ENCODE measurements at regions not wholly inside any gene's neighbourhood (a gene's known extent, or its start where the extent isn't known, plus 50 kb on each side); places are given as distances from the start of the nearest gene placed in this dataset.

- no peak for DNase-seq
Measured at GRCh38 chr3:148087601-148088371, 609.9 kb upstream of the AGTR1 start.

DNA sequence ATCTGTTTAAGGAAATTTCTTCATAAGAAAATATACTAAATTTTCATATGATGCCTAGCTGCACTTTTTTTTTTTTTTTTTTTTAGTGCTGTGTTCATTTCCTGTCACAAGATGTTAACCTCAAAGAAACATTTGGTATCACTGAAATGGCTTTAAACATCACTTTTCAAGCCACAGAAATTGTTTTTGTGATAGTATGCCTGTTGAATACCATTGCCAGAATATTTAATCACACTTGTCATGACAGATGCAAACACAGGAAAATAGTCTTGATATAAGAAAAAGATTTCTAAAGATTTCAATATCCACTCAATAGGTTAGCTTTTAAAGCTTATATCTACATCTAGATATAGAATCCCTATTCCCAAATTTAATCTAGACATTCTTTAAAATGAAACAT is 608.5 kb upstream of the AGTR1 start:
- no peak for DNase-seq

- DNase-seq, result no peak
Measured at GRCh38 chr3:148090156-148090555, 607.5 kb upstream of the AGTR1 start.

DNA sequence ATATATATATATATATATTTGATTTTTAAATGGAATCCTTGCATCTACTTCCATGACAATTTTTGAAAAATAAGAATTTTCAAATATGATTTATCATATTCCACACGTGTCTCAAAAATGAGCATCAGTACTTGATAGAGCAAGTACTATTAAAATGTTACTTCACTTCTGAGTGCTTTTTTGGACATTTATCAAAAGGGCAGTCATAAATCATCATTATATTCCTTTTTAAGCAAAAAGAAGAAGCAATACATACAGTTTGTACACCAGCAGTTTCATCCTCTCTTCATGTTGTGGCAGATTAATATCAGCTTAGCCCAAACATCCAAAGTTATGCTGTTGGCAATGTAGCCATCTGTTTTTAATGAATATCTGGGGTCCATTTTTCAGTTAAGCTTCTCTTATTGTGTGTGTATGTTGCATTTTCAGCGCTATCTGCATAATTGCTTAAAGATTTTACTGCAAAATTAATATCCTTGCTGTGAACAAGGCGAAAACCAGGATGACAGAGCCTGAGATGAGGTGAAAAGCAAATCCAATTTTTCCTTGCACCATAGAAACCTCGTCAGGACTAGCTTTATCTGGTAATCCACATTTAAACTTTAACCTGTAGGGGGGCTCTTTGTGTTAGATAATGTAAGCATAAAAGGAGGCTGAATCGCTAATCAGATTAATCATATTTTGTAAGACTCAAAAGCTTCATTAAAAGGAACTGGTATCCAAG is 604.9 kb upstream of the AGTR1 start:
- DNase-seq, result no peak

- DNase-seq, result no peak
Measured at GRCh38 chr3:148093753-148094152, 604.0 kb upstream of the AGTR1 start.

DNA sequence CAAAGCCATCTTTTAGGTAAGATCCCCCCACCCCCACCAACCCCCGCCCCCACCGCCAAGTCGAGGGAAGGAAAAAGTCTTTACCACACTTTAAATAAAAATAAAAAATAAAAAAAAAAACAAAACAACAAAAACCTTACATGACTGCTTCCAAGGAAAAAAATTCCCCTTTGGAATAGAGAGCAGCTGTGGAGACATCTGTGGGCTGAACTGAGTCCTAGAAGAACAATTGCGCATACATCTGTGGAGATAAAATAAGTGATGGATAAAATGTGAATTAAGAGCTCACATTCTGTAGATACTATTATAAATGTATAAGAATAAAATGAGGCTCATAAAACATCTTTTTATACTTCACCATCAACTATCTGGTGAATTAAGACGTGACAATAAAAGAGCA is 601.7 kb upstream of the AGTR1 start:
- no peak for DNase-seq

GRCh38 chr3:148100476-148100875 is 597.2 kb upstream of the AGTR1 start:
- DNase-seq, result no peak

- DNase-seq, result no peak
Measured at GRCh38 chr3:148101061-148101460, 596.6 kb upstream of the AGTR1 start.

DNA sequence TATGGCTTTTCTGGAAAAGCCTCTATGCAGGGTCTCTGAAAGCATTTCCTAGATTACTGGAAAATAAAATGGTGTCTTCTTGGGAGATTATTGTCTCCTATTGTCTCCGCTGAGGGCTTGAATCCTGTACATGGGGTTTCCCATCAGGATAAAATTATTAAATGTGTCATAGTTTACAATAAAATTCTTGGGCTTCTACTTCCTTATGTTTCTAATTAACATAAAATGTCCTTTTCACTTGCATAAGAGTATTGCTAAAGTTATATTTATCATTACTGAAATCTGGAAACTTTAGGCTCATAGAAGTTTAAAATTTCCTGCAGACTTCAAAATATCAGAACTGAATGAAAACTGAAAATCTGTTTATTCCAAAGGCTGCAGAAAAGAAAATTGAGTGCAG is 595.5 kb upstream of the AGTR1 start:
- no peak for DNase-seq

DNA sequence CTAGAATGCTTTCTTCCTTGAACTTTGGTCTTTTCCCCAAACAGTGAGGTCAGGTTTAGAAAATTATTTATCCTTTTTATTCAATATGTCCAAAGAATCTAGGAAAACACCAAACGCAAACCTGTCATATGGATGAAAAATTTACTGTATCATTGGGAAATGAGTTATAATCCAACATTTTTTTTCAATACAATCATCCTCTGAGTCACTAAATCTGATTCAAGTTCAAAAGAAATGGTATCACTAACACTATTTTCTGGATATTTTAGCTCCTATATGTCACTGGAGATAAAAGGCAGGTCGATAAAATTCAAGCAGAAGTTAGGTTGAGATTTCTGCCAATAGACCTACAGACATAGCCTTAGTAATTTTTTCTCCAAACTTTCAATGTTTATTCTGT is 591.6 kb upstream of the AGTR1 start:
- no peak for DNase-seq

GRCh38 chr3:148126956-148127355 is 570.7 kb upstream of the AGTR1 start:
- no peak for DNase-seq

GRCh38 chr3:148128136-148128535 is 569.6 kb upstream of the AGTR1 start:
- no peak for DNase-seq

GRCh38 chr3:148131990-148132638 is 565.6 kb upstream of the AGTR1 start:
- DNase-seq, result no peak

GRCh38 chr3:148136816-148137215 is 560.9 kb upstream of the AGTR1 start:
- DNase-seq, result no peak

GRCh38 chr3:148146241-148146640 is 551.5 kb upstream of the AGTR1 start:
- no peak for DNase-seq

GRCh38 chr3:148146947-148147826 is 550.5 kb upstream of the AGTR1 start:
- no peak for DNase-seq

DNA sequence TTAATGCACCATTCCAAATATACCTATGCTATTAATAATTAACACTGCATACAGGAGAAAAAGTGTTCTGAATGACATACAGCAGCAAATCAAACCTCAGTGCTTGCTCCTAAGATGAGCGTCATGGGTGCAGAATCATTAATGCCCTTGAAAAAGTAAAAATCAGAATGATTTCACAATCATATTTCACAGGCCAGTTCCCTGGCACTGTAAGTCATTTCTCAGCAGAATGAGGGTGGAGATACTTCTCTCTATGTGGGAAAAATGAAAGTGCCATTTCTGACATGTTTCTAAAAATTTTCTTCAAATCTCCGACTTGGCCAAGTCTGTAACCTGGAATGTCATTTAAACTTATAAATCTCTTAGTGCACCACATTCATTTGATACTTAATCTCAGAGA is 549.8 kb upstream of the AGTR1 start:
- DNase-seq, result no peak

- no peak for DNase-seq
Measured at GRCh38 chr3:148149556-148149955, 548.1 kb upstream of the AGTR1 start.

GRCh38 chr3:148150141-148150540 is 547.6 kb upstream of the AGTR1 start:
- no peak for DNase-seq

DNA sequence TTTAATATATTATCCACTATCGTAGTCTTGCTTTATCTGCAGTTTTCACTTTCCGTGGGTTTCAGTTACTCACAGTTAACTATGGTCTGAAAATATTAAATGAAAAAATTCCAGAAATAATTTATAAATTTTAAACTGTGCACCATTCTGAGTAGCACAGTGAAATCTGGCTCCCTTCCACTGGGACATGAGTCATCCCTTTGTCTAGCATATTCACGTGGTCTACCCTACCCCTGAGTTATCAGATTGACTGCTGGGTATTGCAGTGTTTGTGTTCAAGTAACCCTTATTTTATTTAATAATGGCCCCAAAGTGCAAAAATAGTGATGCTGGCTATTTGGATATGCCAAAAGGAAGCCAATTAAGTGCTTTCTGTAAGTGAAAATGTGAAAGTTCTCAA is 539.5 kb upstream of the AGTR1 start:
- DNase-seq, result no peak

DNA sequence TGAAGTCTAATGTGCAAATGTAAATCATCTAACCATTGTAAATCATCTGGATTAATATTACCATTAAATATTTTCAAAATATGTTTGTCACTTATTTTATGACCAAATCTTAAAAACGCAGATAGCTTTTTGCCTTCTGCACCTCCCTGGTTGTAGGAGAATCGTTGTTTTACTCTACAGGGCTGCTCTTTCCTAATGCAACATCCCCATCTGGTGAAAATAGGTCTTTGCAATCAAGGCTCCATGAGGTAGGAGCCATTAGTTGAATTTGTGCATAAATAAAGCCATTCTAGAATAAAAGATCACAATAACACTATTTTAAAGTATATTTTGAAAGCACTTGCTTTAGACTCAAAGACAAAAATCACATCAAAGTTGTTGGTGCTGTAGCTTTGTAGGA is 535.6 kb upstream of the AGTR1 start:
- DNase-seq, result no peak

- no peak for DNase-seq
Measured at GRCh38 chr3:148168347-148168746, 529.4 kb upstream of the AGTR1 start.

- DNase-seq, result no peak
Measured at GRCh38 chr3:148173851-148174250, 523.9 kb upstream of the AGTR1 start.
